Fibroblast of lung (primary cell): ENCODE measurements at regions not wholly inside any gene's neighbourhood (a gene's known extent, or its start where the extent isn't known, plus 50 kb on each side); places are given as distances from the start of the nearest gene placed in this dataset.

Source experiments
- CTCF ChIP-seq, 2 donors: IDR thresholded peaks in 1 of 2; conservative IDR thresholded peaks in 1 of 2; 1 replicate in 1 of 2; 2 replicates in 1 of 2; pipeline ENCODE4 v1.5.1; 2011 to 2012; ENCODE audit warnings: low read length in 2 of 2, control low read depth in 1 of 2, inconsistent platforms in 1 of 2, low read depth in 1 of 2, mild to moderate bottlenecking in 1 of 2
- EZH2 ChIP-seq: IDR thresholded peaks from 2 replicates; pipeline ENCODE4 v1.5.1; 2012; ENCODE audit warnings: low read length, control low read depth, mild to moderate bottlenecking; ENCODE audit errors: missing control alignments

- no peak for TF ChIP-seq CTCF (conservative IDR thresholded peaks at IDR 0.05 in 1 of 2, IDR thresholded peaks at IDR 0.05 in 1 of 2; ENCODE audit: low read depth in 1 of 2, low read length in 2 of 2)
- no peak for TF ChIP-seq EZH2
These were observed 163.4 kb downstream of the HTR1B start for GRCh38 chr6:77299931-77300330.
